Activated T-cell treated with anti-CD3 and anti-CD28 coated beads for 4 hours (primary cell): ENCODE measurements at regions not wholly inside any gene's neighbourhood (a gene's known extent, or its start where the extent isn't known, plus 50 kb on each side); places are given as distances from the start of the nearest gene placed in this dataset.

Experiments
- DNase-seq: peaks from one replicate; pipeline ENCODE4 v3.0.0-alpha.2; 2020

DNA sequence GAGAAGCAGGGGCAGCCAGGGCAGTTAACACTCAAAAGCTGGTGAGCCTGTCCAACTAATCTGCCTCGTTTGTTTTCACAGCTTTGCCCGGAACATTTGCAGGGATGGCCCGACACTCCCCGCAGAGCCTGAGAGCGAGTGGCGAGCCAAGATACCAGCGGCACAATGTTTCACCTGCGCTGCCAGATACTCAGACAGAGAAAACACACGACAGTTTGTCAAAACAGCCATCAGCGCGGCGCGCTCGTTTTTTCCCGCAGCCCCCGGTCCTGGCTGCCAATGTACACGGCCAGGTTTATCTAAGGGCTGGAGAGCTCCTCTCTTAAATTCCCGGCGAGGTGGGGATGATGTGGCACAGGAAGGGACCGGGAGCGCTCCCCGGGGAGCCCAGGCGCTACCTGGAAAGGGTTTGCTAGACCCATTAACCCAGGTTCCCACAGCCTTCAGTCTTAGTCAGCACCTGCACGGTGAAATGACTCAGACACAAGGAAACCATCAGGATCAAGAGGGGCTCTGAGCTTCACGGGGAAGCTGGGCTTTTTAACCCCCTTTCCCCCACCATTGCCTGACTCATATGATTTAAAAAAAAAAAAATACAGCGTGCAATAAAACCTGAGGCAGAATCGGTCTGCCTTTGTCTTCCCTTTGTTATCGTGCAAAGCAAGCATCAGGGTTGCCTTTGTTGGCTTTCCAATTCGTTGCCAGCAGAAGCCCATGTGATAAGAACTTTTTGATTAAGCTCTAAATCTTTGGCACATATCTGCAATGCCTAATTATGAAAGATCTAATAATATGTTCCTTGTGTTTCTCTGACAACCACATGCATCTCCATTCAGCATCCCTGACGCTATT is 186.2 kb downstream of the EFNB2 start:
- DNase-seq, result no peak

DNA sequence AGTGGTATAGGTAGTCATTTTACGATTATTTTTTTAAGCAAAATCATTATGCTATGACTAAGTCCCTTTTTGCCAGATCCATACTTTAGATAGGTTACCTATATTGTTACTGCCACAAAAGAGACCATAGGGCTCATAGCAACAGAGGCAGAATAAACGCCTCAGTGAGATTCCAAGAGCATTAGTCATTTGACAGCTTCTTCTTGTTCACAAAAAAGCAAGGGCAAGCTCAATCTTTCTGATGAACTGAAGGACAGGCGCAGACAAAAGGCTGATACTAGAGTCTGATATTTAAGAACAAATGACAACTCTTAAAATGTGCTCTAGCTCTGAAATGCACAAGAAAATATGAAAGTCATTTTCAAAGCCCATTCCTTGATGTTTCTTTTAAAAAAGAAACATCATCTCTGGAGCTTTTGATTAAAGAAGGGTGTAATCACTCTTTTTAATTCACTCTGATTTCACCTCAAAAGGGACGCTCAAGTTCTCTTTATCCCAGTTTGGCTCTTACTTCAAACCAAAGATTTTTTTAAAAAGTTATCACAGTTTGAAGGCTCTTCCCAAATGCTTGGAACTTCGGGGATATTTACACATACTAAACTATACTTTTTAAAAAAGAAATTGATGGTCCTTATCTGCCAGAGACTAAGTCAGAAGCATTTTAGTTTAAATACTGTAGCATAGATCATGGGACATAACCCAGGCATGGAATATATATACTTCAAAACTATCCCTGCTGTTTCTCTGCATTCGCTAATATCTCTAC is 187.2 kb downstream of the EFNB2 start:
- no peak for DNase-seq

DNA sequence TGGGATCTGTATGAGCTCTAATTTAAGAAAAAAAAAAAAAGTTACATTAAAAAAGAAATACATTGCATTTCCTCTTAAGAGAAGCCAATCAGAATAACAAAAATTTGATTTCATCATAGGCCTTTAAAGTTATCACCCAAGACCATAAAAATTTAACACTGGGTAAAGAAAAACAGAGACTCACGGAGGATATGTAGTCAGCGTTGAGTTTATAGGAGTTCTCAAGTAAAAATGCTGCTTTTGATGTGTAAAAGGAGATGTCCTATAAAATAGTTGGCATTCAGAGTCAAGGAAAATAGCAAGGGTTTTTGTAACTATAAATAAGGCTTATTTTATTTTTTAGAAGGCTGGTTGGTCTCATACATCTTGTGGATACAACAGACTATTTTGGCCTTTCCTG is 191.1 kb downstream of the EFNB2 start:
- no peak for DNase-seq

DNA sequence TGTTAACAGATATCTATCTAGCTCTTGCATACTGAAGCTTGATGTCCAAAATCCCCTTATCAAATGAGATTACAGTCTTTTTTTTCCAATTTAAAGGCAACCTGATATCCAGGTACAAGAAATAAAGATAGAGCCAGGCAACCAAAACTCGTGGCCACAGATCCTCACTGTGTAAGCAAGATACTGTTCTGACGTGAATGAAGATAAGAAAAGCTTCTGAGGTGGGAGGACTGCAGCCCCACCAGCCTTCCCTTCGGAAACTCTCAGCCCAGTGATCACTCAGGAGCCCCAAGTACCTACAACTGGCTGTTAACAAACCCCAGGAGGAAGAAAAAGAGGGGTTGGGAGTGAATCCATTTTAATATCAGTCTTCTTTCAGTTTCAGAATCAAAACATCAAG is 191.6 kb downstream of the EFNB2 start:
- no peak for DNase-seq

DNA sequence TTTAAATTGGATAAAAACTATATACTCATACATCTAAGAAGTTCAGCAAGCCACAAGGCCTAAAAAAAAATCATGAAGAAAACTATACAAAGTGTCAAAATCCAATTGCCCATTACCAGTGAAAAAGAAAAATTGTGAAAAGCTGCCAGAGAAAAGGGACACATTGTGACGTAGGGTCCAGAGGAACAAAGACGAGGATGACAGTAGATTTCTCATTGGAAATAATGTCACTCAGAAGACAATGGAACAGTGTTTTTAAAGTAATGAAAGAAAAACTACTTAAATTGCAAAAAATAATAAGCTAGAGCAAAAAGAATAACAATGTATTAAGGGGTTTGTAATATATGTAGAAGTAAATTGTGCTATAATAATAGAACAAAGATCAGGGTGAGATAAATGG is 195.2 kb downstream of the EFNB2 start:
- DNase-seq, result no peak

DNA sequence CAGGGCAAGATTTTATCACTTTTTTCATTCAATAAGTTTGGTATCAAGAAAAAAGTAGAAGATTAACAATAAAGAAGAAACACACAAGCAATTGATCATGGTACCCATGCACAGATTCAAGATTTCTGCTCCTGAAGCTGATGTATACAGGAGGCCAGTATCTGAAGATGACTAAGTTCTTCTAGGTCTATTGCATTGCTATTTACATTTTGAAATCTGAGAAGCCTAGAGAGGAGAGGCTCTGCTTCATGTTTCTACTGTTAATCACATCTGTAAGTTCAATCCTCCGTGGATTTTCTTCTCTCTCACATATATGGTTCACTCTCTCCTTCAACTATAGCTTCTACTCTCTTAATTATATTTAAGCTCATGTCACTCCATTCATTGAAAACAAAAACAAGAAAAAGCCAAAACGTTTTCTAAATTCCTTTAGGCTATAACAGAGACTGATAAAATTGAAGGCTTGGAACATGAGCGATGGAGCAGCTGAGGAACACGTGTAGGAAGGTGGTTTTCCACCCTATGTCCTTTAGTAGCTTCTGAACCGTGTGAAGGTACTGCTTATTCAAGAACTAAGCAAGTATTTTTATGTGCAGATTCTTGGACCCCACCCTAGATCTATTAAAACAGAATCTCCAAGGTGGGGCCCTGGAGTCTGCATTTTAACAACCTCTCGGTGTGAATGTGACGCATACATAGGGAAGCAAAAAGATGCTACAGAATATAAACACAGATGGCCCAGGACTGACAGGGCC is 198.2 kb downstream of the EFNB2 start:
- DNase-seq, result no peak

DNA sequence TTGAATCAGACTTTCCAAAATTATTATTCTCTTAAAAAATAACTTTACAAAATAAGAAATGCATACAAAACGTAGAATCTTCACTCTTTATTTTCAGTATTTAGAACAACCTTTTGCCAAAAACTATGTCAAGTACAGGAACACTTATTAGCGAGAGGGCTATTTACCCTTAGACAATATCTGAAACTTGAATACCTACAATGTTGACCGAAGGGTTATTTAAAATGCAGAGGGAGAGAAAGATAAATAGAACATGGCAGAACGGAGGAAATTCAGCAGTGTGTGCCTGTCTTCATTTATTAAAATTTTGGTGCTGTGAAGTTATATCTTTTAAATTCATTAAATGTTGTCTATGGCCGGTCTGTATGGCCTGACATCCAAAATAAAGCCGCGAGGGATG is 198.8 kb downstream of the EFNB2 start:
- no peak for DNase-seq

DNA sequence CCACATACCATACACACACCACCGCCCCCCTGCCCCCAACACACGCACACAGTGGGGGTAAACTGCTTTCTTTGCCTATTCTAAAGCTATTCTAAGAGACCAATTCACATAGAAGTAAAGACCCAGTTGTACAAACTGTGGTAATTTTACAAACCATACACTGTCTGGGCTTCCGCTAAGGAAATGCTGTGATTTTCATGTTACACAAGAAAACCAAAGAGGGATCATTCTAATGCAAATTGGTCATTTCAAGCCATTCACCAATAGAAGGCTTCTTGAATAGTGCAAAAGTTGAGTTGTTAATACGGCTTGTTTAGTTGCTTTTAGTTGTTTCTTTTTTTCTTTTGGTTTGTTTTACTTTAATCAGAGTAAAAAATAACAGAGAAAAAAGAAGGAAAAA is 202.8 kb downstream of the EFNB2 start:
- DNase-seq, result no peak

DNA sequence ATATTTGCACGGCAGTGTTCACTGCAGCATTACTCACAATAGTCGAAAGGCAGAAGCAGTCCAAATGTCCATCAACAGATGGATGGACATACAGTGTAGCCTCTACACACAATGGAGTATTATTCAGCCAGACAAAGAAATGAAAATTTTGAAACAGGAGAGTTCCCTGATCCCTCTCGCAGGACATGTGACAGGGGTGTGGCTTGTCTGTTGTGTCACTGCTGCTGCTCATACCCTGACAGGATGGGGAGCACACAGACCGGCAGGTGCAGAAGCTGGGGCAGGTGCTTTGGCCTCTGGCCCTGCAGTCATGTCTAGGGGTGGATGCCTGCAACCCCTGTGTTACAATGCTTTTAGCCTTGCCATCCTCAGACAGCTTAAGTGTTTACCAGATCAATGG is 204.3 kb downstream of the EFNB2 start:
- no peak for DNase-seq

DNA sequence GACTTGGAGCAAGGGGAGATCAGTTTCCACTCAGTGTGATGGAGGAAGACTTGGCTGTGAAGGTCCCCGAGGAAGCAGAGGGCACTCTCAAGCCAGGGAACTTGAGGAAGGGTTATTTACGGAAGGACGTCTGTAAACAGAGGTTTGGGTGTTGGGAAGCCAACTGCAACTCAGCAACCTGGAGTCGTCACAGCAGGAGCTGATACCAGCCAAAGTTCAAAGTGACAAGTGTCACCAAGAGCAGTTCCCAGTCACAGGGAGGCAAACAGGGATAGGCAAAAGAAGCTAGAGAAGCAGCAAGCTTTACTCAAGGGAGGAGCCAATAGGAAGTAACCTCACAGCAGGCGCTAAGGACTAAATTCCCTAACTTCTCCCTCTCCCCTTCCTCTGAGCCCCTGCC is 205.5 kb downstream of the EFNB2 start:
- no peak for DNase-seq

DNA sequence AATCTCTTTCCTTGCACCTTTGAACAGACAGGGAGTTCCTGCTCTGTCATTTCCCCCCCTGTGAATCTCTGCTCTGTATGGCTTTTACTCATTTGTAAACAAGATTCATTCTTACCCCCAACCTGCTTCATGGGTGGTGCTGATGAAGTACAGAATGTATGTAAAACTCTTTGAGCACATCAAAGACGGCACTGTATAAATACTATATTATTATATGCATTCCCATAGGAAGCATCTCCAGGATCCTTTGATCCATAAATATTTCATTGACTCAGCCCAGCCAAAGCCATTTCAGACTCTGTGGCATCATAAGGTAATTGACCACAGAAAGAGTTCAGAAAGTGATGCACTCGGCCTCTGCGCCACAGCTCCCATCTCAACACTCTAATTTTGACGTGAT is 208.7 kb downstream of the EFNB2 start:
- no peak for DNase-seq

DNA sequence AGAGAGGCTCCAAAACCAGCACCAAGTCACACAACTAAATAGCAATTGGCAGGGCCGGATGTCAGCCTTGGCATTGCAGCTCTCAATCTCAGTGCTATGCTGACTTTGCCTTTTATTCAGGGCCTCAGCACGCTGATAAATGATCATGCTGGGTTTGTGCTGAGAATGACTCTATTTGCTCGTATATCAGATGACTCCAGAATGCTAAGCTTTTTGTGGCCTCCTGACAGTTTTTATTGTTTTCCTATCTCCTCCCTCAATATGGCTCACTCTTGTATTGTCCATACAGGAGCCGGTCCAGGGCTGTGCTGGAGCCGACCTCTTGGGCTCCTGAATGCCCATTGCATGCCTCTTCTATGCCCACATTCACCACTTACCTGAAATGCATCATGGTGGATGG is 211.0 kb downstream of the EFNB2 start:
- DNase-seq, result no peak

DNA sequence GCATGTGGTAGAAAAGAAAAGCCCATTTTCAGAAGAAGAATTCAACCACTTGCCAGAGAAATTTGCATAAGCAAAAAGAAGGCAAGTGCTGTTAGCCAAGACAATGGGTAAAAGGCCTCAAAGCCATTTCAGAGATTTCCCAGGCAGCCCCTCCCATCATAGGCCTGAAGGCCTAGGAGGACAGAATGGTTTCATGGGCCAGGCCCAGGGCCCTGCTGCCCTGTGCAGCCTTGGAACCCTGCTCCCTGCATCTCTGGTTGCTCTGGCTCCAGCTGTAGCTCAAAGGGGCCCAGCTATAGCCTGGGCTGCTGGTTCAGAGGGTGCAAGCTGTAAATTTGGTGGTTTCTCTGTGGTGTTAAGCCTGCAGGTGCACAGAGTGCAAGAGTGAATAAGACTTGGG is 212.8 kb downstream of the EFNB2 start:
- DNase-seq, result no peak

DNA sequence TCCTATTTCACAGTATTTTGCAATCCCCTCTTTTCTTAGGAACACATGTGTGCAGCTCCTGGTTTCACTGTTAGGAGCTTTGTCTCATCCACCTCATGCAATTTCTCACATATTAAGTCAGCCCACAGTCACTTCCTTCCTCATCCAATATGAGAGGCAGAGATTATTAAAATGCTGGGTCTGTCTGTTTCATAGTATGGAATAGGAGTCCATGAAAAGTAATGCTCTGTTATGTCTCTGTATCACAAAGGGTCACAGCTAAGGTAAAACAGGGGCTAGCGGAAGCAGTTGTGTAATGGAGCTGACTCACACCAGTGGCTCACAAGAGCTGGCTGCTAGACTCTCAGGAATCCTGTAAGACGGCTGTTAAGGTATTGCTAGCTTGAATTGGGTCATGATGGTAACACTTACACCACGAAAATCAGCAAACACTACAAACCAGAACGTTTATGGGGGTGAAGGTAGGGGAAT is 216.5 kb downstream of the EFNB2 start:
- DNase-seq, result no peak

DNA sequence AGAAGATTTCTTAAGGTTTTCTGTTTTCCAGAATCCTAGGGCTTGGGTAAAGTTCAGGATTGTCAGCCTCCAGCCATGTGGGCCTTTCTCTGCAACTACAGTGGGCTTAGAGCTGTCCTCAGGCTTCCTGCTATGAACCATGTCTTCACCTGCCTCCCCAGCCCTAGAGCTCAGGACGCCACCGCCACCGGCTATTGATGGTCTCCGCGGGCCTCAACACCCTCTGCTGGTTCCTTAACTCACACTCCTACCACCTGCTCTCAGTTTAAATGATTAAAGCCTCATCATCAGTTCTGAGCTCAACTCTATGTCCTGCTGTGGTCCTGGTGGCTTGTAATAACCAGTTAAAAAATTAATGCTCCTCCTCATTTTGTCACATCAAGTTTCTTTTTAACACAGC is 221.0 kb downstream of the EFNB2 start:
- no peak for DNase-seq

DNA sequence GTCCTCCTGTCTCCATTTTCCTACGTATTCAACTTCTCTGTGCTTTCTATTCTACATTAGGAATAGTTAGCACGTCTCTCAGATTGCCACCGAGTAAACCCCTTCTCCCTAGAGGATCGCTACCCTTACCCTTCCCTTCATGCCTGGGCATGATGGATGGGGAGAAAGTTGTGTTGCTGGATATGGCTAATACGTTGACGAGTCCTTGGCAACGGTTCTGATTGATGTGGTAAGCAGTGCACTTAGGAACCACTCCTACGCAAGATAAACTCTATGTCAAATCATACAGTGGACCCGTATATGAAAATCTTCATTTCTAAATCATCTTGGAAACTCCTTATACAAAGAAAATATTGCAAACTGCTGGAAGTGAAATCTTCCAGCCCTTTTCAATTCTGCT is 224.5 kb downstream of the EFNB2 start:
- no peak for DNase-seq

DNA sequence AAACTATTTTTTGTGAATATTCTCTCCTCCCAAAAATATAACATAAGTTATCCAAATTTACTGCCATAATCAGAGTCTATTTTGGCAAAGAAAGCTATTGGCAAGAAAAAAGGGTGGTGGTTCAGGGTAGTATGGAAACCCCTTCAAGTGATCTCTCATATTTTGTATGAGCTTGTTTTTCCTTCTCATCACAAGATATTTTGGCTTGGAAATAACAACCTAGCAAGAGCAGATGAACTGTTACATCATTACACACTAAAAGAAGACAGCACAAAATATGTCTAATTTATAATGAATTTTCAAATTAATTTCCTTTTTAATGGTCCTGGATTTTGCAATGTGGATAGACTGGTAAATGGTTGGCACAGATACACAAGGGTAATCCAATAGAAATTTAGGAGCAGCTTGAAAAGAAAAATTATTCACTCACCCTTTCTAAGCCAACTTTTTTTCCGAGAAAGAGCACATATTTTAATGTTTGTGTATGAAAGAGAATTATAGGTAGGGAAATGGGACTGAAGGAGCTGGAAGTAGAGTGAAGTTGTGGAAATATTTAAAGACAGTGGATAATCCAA is 225.1 kb downstream of the EFNB2 start:
- no peak for DNase-seq

DNA sequence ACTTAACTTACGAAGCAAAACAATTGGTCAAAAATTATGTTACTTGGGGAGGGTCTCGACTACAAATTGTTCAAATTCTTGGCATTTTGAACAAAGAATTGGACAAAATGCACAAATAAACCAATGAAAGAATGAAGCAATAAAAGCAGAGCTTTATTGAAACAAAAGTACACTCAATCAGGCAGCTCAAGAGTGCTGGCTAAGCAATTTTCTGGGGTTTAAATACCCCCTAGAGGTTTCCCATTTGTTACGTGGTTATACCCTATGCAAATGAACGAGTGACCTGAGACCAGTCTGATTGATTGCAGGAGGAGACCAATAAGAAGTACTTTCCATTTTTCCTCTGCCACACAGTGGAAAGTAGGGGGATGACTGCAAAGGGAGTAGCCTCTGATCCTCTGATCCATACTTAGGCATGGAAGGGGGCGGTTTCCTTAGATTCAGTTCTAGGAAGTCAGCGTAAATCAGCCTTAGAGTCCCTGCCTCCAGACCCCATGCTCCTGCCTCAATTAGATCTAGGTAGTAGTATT is 228.6 kb downstream of the EFNB2 start:
- DNase-seq, result no peak

DNA sequence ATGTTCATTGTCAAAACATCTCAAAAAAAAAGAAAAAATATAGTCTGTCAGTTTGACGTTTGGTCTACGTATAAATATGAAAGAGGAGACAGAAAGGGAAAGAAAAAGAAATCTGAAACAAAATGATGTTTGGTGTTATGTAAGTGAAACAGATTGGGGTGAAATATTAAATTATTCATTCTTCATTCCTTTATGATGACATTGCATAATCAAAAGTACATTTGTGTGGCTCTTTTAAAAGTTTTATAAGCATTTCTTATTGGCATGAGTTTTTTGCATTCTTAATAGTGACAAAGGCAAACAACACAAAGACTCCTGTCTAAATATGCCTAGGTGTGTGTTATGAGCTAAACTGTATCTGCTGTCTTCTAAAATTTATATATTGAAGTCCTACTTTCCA is 232.6 kb downstream of the EFNB2 start:
- DNase-seq, result no peak

DNA sequence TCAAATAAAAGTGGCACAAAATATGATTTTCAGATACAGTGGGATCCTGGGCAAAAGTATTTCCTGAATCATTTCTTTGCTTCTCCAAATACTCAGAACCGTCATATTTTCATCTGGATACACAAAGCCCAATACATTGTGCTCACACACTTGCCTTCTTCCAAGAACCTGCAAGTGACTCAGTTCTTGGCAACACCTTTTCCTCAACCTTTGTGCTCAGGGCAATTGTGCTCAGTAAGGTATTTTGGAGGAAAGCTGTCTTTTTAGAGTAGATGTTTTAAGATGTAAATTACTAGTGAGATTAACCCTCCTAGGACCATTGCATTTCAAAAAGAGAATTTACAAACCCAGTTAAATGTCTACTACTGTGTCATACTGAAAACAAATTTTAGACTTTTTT is 233.5 kb downstream of the EFNB2 start:
- DNase-seq, result no peak

DNA sequence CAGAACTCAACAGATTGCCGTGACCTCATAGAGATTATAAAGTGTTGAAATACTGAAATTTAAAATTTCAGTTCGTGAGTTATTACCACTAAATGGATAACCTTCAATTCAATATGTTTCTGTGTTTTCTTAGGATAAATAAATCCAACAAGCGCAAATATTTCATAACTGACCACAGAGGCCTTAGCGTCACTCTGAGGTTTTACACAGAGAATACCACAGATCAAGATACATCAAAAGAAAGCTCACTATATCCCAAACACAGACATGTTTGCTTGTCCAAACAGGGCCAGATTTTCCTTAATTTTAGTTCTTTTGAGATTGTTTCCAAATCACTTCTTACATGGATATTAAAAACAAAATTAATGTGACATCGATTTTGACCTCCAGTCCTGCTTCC is 235.8 kb downstream of the EFNB2 start:
- DNase-seq, result no peak

DNA sequence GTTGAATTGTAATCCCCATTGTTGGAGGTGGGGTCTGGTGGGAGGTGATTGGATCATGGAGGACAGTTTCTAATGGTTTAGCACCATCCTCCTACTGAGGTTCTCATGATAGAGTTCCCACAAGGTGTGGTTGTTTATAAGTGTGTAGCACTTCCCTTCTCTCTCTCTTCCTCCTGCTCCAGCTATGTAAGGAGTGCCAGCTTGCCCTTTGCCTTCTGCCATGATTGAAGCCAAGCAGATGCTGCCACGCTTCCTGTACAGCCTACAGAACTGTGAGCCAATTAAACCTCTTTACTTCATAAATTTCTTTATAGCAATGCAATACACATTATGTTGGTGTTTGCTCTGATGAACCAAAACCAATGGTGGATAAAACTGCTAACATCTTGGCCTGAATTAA is 238.2 kb downstream of the EFNB2 start:
- DNase-seq, result no peak

DNA sequence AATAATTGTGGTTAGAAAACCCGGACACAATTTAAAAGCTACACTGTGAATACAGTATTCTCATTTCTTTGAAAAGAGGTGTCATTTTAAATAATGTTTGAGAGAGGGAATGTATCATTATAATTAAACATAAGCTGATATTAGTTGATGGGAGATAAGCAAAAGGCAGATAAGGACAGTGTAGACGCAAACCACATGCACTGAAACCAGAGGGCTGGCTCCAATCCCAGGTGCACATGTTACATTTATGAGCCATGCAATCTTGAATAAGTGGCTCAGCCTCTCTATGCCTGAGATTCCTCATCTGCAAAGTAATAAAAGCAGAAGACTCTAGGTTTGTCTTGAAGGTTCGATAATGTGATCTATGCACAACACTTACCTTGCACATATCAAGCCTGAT is 238.7 kb downstream of the EFNB2 start:
- DNase-seq, result no peak
